Stimulated activated naive CD8-positive, alpha-beta T cell treated with anti-CD3 and anti-CD28 coated beads, Interleukin-15, amount 100 ng/mL, for 72 hours (primary cell): ENCODE measurements at regions not wholly inside any gene's neighbourhood (a gene's known extent, or its start where the extent isn't known, plus 50 kb on each side); places are given as distances from the start of the nearest gene placed in this dataset.
"Not testable (repeated sequence)": the region's sequence is repeated elsewhere in the genome, so short reads cannot be mapped to it uniquely, and the experiment has no call there.

Experiments used
- ATAC-seq: fragments of 150-1000 bp; cut with Tn5 transposase; 2 replicates; pipeline ENCODE4 v1.10.0; 2021; ENCODE audit warnings: mild to moderate bottlenecking, moderate library complexity
- DNase-seq, 2 donors: peaks; one replicate each; pipeline ENCODE4 v3.0.0; 2021 to 2022
- H3K27ac Mint-ChIP-seq, 2 donors: one replicate each; pipeline ENCODE4 v1.8.0; 2022; ENCODE audit warnings: mild to moderate bottlenecking in 2 of 2, mixed read lengths in 2 of 2, moderate library complexity in 2 of 2
- H3K27me3 Mint-ChIP-seq: one replicate; pipeline ENCODE4 v1.8.0; 2022; ENCODE audit warnings: mixed read lengths
- H3K4me1 Mint-ChIP-seq: one replicate; pipeline ENCODE4 v1.8.0; 2022; ENCODE audit warnings: mild to moderate bottlenecking, mixed read lengths
- H3K4me3 Mint-ChIP-seq, 2 donors: one replicate each; pipeline ENCODE4 v1.8.0; 2022; ENCODE audit warnings: mild to moderate bottlenecking in 2 of 2, mixed read lengths in 2 of 2, moderate library complexity in 1 of 2
- H3K9me3 Mint-ChIP-seq, 2 donors: one replicate each; pipeline ENCODE4 v1.8.0; 2022; ENCODE audit warnings: mixed read lengths in 2 of 2

DNA sequence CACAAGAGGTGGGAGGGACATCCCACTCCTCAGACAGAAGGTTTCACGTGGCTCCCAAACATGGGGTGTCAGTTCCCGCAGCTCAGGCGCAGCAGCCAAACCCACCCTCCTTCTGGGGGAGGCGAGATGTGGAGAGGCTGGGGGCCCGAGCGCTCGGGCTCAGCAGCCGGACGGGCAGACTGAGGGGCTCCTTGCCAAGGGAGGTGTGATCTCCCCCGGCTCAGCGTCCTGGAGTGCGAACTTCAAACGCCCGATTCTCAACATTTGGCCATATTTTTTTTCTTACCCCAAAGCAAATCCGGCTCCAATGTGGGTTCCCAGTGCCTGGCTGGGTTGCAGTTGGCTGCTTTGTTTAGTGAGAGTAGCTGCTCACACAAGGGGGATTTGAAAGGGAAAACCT, 477.9 kb downstream of the MN1 start:
- no peak for DNase-seq
- Mint-ChIP-seq H3K9me3 (peaks cover 5 to 13% of the 10 kb centered on the region in 2 donors), H3K27ac (no peak overlapping the region), H3K27me3 (peaks cover 23% of the 10 kb centered on the region), H3K4me1 (no peaks in the 10 kb centered on the region), H3K4me3 (no peak overlapping the region)
- ATAC-seq = no peak

DNA sequence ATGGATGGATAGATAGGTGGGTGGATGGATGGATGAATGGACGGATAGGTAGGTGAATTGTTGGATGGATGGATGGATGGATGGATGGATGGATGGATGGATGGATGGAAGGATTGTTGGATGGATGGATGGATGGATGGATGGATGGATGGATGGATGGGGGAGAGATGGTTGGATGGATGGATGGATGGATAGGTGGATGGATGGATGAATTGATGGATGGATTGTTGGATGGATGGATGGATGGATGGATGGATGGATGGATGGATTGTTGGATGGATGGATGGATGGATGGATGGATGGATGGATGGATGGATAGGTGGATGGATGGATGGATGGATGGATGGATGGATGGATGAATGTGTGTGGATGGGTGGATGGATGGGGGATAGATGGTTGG, 476.6 kb downstream of the MN1 start:
- H3K4me1 Mint-ChIP-seq, H3K4me3 Mint-ChIP-seq, DNase-seq, H3K9me3 Mint-ChIP-seq, ATAC-seq: not testable (repeated sequence)
- Mint-ChIP-seq H3K27ac (peak overlapping the region in 1 of 2 donors; percentile 16), H3K27me3 (peaks cover 24% of the 10 kb centered on the region)

DNA sequence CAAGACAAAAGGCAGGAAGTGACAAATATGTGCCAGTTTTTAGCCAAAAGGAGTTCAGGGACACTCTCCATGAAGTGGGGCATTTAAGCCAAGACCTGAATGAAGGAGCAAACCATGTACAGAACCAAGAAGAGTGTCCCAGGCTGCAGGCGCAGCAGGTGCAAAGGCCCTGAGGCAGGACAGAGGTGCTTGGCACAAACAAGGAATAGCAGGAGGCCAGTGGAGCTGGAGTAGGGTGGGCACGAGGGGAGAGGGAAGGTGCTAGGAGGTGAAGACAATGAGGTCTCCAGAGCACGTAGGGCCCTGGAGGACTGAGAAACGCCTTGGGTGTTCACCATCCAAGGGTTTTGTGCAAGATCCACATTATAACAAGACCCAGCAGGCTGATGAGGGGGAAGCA, 474.1 kb downstream of the MN1 start:
- Mint-ChIP-seq H3K9me3 (no peaks in the 10 kb centered on the region), H3K4me1 (no peaks in the 10 kb centered on the region), H3K27me3 (peaks cover 34% of the 10 kb centered on the region), H3K27ac (no peak overlapping the region), H3K4me3 (no peak overlapping the region)
- no peak for ATAC-seq
- no peak for DNase-seq

DNA sequence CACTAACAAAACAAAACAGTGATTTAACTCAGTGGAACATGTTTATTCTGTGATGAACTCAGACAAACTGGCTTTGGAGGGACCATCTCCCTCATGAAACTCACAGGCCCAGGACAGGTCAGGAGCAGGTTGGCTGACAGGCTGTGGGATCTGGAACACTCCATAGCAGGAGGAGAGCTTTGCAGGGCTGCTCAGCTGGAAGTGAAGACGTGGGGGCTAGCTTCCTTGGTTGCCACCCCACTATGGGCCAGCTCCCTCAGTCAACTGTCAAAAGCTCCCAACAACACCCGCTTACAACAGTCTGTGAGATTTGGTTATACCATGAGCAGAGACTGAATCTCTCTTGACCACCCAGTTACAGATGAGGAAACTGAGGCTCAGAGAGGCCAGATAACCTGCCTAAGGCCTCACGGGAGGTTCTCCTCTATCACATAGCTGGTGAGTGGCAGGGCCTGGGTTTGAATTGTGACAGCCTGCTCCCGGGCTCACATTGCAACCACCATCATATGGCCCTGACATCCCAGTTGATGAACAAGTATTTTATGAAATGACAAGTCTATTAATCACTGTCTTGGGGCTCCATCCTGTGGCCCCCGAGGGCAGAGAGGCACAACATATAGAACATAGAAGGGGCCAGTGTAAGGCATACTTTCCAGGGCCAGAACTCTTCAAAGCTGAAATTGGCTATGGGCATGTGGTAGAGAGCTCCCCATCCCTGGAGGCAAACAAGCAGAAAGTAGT, 473.4 kb downstream of the MN1 start:
- ATAC-seq (no peak), DNase-seq (no peak)
- H3K27ac Mint-ChIP-seq = no peak overlapping the region
- no peaks in the 10 kb centered on the region for H3K9me3 Mint-ChIP-seq
- H3K4me1 Mint-ChIP-seq = no peaks in the 10 kb centered on the region
- H3K27me3 Mint-ChIP-seq = peaks cover 30% of the 10 kb centered on the region
- no peak overlapping the region for H3K4me3 Mint-ChIP-seq

DNA sequence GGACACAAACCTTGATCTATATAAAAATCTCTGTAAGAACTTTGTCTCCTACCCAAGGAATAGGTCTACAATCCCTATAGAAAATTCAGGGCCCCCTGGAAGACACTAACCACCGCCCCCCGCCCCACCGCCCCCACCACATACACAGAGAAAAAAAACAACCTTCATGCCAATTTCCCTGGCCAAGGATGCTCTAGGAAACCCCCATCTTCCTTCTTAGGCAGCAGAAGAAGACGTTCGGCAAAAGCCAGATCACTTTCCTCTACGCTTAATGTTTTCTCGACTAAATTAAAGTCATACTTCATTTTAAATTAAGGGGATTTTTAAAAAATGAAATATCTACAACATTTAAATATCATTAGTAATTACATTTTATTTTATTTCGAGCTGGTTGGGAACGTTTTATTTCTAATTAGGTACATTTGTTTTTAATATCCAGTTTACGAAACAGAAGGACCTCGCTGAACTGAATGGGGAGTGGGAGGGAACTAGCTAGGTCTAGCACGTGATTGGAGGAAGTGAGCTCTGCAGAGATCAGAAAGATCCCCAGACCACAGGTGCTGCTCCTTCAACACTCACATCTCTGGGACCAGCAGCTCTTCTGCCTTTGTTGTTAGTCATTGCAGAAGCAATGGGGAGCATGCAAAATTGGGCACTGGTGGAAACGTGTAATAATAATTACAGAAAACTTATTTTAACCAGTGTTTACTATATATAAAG, 472.3 kb downstream of the MN1 start:
- Mint-ChIP-seq H3K27ac (peak overlapping the region in 1 of 2 donors; percentile 30), H3K27me3 (peaks cover 30% of the 10 kb centered on the region), H3K9me3 (no peaks in the 10 kb centered on the region), H3K4me3 (no peak overlapping the region), H3K4me1 (no peaks in the 10 kb centered on the region)
- DNase-seq = no peak
- peak; percentile 58 for ATAC-seq

DNA sequence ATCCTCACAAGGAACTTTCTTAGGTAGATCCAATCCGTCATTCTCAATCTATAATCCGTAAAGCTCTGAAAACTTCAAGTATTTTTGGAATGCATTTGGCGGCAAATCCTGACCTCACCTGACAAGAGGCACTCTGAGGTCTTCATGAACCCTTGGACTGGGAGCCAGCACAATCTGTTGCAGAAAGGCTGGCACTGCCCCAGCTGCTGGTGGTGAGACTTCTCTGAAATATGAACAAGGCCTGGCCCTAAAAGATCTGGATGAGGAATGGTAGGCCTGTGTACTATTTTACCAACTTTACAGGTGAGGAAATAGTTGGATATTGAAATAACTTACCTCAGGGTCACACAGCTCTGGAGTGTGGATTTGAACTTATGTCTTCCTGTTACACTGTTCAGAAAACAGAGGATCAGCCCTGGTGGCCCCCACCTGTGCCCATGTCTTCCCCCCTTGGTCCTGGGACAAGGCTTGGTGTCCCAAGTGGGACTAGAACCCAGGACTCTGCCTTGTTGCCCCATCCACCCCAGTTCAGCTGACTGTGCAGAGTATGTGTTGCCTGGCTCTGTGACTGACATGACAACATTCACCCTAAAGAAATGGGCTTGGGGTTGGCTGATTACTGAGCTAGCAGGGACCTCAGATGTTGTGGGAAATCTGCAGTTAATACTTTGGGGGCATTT, 471.4 kb downstream of the MN1 start:
- Mint-ChIP-seq H3K27ac (no peak overlapping the region), H3K27me3 (peaks cover 38% of the 10 kb centered on the region), H3K9me3 (no peaks in the 10 kb centered on the region), H3K4me3 (no peak overlapping the region), H3K4me1 (no peaks in the 10 kb centered on the region)
- no peak for ATAC-seq
- DNase-seq = no peak

DNA sequence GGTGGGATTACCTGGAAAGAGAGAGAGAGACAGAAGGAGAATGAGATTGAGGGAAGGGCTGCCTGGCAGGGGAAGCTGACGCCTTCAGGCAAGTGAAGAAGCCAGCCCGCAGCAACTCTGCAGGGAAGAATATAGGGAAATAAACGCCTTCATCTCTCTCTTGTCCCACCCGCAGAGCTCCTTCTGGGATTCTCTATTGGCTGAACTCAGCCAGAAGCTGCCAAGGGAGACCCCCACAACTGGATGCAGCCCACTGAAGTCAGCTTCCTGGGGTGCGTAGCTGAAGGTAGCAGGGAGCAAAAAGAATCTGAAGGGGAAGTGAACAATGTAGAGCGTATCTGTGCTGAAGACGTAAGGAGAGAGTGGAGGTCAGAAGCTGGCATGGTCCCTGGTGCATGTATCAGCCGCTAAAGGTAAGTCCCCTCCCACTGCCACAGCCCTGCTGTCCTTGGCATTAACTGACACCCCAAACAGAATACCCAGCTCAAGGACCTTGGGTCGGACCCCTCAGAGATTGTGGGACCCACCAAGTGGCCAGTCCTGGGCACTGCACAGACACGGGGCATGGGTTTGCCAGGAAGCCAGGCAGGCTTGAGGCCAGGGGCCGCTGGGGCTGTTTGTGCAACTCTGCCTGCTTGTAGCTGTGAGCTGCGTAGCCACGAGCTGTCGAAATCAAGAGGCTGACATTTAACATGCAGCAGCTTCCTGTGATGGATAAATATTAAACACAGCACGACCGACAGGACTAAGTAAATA, 469.9 kb downstream of the MN1 start:
- peaks cover 38% of the 10 kb centered on the region for H3K27me3 Mint-ChIP-seq

DNA sequence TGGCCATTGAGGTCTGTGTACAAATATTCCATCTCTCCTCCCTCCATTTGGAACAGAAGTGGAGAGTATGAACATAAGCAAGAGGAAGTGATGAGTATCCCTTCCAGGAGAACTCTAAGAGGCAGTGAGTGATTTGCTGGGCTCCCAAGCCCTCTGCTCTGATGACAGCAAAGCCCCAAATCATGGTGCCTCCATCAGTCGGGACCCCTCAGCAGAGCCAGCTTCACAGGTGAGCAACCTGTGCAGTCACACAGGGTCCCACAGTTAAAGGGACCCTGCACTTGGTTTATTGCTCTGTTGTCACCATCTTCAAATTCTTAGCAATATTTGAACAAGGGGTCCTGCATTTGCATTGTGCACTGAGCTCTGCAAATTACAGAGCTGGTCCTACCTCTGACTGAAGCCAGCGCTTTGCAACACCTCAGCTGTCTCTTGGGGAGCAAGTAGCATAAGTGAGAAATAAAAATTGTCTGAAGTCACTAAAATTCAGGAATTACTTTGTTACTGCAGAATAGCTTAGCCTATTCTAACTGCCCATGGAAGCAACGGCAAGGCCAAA, 466.4 kb downstream of the MN1 start:
- Mint-ChIP-seq H3K9me3 (no peaks in the 10 kb centered on the region), H3K27ac (no peak overlapping the region), H3K4me3 (no peak overlapping the region), H3K4me1 (no peaks in the 10 kb centered on the region), H3K27me3 (peaks cover 23% of the 10 kb centered on the region)
- DNase-seq = no peak
- no peak for ATAC-seq

More for the DNA sequence above, 469.9 kb downstream of the MN1 start:
- Mint-ChIP-seq H3K4me3 (no peak overlapping the region), H3K27ac (no peak overlapping the region), H3K9me3 (no peaks in the 10 kb centered on the region), H3K4me1 (no peaks in the 10 kb centered on the region)
- ATAC-seq (no peak), DNase-seq (no peak)

DNA sequence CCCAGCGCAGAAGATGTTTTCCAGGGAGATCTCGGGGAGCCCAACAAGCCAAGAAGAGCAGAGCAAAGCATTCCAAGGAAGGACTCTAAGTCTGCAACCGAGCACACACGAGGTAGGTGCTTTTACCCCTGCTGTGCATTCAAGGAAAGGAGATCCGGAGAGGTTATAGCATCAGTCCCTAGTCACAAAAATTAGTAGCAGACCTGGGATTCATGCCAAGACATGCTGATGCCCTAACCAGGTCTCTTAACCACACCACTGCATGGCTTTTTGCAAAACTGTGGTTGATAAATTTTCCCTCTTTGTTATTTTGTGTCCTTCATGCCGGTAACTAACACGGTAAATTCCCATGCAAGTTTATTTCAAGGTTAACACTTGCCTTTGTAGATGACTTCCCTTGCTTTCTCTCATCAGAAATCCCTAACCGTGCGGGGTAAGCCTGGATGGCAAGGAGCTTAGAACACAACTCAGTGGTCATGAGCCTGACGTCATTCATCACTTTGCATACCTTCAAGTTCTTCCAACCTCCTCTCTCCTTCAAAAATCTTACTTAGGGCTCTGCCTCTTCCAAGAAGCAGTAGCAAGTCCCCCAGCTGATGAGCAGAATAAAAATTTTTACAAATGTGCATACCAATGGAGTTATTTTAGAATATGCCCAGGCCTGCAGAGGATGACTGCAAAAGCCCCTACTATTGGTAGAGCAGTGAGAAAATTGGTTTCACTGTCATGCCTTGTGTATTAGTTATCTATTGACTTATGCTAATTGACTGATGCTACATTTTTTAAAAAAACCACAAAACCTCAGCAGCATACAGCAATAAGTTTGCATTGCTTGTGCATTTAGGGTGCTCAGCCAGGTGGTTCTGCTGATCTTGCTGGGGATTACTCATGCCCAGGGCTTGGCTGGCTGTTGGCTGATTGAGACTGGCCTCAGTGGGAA, 465.1 kb downstream of the MN1 start:
- Mint-ChIP-seq H3K9me3 (no peaks in the 10 kb centered on the region), H3K27ac (no peak overlapping the region), H3K27me3 (peaks cover 15% of the 10 kb centered on the region), H3K4me3 (no peak overlapping the region), H3K4me1 (no peaks in the 10 kb centered on the region)
- no peak for ATAC-seq
- no peak for DNase-seq

DNA sequence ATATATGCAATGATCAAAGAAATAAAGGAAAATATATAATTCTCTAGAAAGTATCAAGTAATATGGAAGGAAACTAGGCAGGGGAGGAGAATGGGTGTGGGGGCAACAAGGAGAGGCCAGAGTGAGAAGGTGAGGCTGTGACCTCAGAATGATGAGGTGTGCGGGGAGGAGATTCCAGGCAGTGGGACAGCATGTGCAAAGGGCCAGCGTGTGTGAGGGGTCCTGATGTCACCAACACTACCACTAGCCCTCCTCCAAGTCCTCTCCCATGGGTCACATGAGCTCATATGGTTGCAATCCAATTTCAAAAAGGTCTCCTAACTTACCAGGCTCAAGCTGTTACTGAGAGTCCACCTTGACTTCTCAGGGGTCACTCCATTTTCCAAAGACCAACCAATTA, 463.9 kb downstream of the MN1 start:
- Mint-ChIP-seq H3K27me3 (peaks cover 8% of the 10 kb centered on the region), H3K9me3 (no peaks in the 10 kb centered on the region), H3K4me1 (no peaks in the 10 kb centered on the region), H3K4me3 (no peak overlapping the region), H3K27ac (no peak overlapping the region)
- DNase-seq (no peak), ATAC-seq (no peak)

DNA sequence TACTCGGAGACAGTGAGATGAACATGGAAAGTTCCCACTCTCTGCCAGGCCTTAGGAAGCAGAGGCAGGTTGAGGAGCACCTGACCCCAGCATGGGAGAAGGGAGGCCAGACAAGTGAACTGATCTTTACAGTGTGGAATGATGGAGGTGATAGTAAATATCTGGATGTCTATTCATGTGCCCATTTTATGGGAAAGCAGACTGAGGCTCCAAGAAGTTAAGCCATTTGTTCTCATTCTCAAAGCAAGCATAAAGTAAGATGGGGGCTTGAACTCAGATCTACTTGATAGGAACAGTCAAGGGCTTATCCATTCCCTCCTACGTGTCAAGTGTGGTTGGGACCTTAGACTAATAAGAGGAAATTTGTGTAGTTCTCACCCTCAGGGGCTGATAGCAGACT, 461.5 kb downstream of the MN1 start:
- peaks cover 16% of the 10 kb centered on the region for H3K27me3 Mint-ChIP-seq
- H3K27ac Mint-ChIP-seq = no peak overlapping the region
- DNase-seq (no peak), ATAC-seq (no peak)
- H3K4me3 Mint-ChIP-seq = no peak overlapping the region
- H3K9me3 Mint-ChIP-seq = no peaks in the 10 kb centered on the region
- no peaks in the 10 kb centered on the region for H3K4me1 Mint-ChIP-seq

DNA sequence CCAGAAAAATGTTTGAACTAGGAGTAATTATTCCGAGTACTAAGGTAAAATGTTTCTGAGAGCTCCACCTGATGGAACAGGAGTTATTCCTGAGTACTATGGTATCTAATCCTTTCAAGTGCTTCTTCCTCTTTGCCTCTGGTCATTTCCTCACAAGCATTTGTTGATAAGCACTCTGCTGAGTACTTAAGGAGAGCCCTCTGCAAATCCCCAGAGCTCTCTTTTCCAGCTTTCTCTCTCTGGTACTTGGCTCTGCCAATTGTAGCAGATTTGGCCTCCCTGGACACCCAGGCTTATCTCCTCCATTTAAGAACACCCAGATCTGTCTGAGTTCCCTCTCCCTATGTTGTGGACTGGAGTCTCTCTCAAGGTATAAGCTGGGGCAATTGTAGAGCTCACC, 457.0 kb downstream of the MN1 start:
- Mint-ChIP-seq H3K9me3 (peaks cover 0 to 5% of the 10 kb centered on the region in 2 donors), H3K27me3 (peaks cover 24% of the 10 kb centered on the region), H3K27ac (peak overlapping the region in 1 of 2 donors; percentile 33), H3K4me1 (no peaks in the 10 kb centered on the region), H3K4me3 (no peak overlapping the region)
- DNase-seq (no peak), ATAC-seq (no peak)

DNA sequence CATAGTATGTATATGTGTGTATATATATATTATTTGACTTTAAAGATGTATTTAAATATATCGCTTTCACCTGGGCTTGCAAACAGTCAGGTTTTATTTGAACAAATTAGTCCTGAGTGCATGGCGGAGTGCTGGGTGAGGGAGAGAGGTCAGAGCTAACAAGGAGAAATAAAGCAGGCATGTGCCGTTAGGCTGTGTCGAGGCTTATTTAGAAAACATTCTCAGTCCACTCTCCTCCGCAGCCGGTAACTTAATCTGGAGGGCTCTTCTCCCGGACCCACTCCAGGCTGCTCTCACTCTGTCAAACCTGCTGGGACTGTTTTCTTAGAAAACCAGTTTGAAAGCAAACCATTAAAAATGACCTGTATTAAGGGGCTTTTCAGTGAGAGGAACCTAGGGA, 455.9 kb downstream of the MN1 start:
- ATAC-seq (no peak), DNase-seq (no peak)
- Mint-ChIP-seq H3K4me3 (no peak overlapping the region), H3K9me3 (peaks cover 0 to 7% of the 10 kb centered on the region in 2 donors), H3K4me1 (no peaks in the 10 kb centered on the region), H3K27ac (no peak overlapping the region), H3K27me3 (peaks cover 24% of the 10 kb centered on the region)

DNA sequence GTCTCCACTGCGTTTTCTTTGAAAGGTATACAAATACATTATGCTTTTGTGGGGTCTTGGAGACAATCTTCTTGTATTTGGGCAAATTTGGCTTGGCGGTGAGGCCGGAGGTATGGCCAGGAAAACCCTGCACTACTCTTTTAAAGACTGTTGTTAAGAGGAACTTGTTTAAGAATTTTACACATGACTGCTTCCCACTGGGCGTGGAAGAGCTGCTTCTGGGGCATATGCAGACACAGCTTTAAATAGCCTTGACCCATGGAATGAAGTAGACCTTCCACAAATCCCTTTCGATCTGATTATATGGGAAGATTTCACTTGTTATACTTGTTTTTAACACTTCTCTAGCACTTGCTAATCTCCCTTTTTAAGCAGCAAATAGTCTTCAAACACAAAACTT, 453.6 kb downstream of the MN1 start:
- H3K27me3 Mint-ChIP-seq = peaks cover 32% of the 10 kb centered on the region
- no peak overlapping the region for H3K4me3 Mint-ChIP-seq
- no peak for DNase-seq
- no peak for ATAC-seq
- H3K27ac Mint-ChIP-seq = no peak overlapping the region
- no peaks in the 10 kb centered on the region for H3K4me1 Mint-ChIP-seq
- H3K9me3 Mint-ChIP-seq = peaks cover 0 to 14% of the 10 kb centered on the region in 2 donors
